ENCODE measurements at regions not wholly inside any gene's neighbourhood (a gene's known extent, or its start where the extent isn't known, plus 50 kb on each side); places are given as distances from the start of the nearest gene placed in this dataset.

DNA sequence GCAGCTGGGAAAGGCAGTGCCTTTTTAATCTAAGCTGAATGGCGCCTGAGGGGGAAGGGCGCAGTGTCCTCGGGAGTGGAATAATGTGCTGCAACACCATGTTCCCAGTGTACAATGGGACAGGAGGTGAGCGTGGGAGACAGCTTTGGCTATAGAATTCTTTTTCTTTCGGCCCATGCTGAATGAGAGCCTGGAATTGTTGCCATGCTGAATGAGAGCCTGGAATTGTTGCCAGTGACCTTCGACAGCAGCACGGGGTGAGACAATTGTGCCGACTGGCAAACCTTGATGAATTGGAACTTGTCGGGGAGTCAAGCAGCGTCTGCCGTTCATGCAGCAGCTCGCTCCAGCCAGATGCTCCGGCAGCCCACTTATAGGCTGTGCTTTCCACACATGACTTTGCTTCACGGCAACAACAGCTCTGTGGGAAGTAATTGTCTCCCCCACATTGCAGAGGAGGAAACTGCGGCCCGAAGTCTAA lies 141.4 kb upstream of the E2F8 start:
- Histone ChIP-seq H3K9ac (ENCODE audit: low read length) (no peak overlapping the region), H3K27ac (ENCODE audit: low read length) (no peak overlapping the region)
- DNase-seq, result no peak

DNA sequence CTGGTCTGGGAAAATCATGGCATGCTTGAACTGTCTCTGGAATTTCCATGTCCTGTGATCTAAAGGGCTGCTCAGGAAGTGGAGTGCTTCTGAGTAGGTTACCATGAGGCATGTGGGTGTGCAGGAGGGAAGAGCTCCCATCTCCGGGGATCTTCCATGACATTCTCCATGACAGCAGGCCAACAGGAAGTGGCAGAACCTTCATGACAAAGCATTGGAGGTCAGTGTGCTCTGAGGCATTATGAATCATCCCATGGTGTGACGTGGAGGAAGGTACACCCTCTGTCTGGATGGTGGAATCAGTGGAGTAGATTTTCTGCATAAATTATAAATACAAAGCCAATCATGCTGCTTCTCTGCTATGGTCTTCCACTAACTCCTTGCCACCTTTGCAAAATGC lies 139.6 kb upstream of the E2F8 start:
- H3K4me3 ChIP-seq (ENCODE audit: low read length), result no peak overlapping the region
- no peaks in the 10 kb centered on the region for H4K20me1 ChIP-seq (ENCODE audit: insufficient read depth, low read depth, low read length)
- H3K9ac ChIP-seq (ENCODE audit: low read length), result no peak overlapping the region
- H3K36me3 ChIP-seq (ENCODE audit: insufficient read depth, low read length), result no peaks in the 10 kb centered on the region
- no peaks in the 10 kb centered on the region for H3K4me1 ChIP-seq (ENCODE audit: low read length)
- H3K27me3 ChIP-seq (ENCODE audit: low read length), result no peaks in the 10 kb centered on the region
- H3K4me2 ChIP-seq (ENCODE audit: low read depth, low read length, poor library complexity, severe bottlenecking), result no peak overlapping the region
- no peak overlapping the region for H3K27ac ChIP-seq (ENCODE audit: low read length)
- H2AFZ ChIP-seq (ENCODE audit: low read length), result no peak overlapping the region
- H3K79me2 ChIP-seq (ENCODE audit: low read length), result no peaks in the 10 kb centered on the region
- no peaks in the 10 kb centered on the region for H3K9me2 ChIP-seq (replicated peaks; ENCODE audit: insufficient read depth, low read length)
- no peaks in the 10 kb centered on the region for H3K9me3 ChIP-seq (ENCODE audit: low read length)
- DNase-seq, result no peak

More for the DNA sequence above, 141.4 kb upstream of the E2F8 start:
- H3K36me3 ChIP-seq (ENCODE audit: insufficient read depth, low read length), result no peaks in the 10 kb centered on the region
- no peaks in the 10 kb centered on the region for H3K27me3 ChIP-seq (ENCODE audit: low read length)
- no peaks in the 10 kb centered on the region for H3K9me2 ChIP-seq (replicated peaks; ENCODE audit: insufficient read depth, low read length)
- no peaks in the 10 kb centered on the region for H3K4me1 ChIP-seq (ENCODE audit: low read length)
- no peak overlapping the region for H2AFZ ChIP-seq (ENCODE audit: low read length)
- no peaks in the 10 kb centered on the region for H4K20me1 ChIP-seq (ENCODE audit: insufficient read depth, low read depth, low read length)
- H3K4me2 ChIP-seq (ENCODE audit: low read depth, low read length, poor library complexity, severe bottlenecking), result no peak overlapping the region
- no peaks in the 10 kb centered on the region for H3K9me3 ChIP-seq (ENCODE audit: low read length)
- H3K4me3 ChIP-seq (ENCODE audit: low read length), result no peak overlapping the region
- no peaks in the 10 kb centered on the region for H3K79me2 ChIP-seq (ENCODE audit: low read length)

GRCh38 chr11:19379465-19379864 lies 138.7 kb upstream of the E2F8 start:
- no peak overlapping the region for H3K27ac ChIP-seq (ENCODE audit: low read length)
- H4K20me1 ChIP-seq (ENCODE audit: insufficient read depth, low read depth, low read length), result no peaks in the 10 kb centered on the region
- no peaks in the 10 kb centered on the region for H3K27me3 ChIP-seq (ENCODE audit: low read length)
- H3K79me2 ChIP-seq (ENCODE audit: low read length), result no peaks in the 10 kb centered on the region
- no peak overlapping the region for H3K4me3 ChIP-seq (ENCODE audit: low read length)
- H3K36me3 ChIP-seq (ENCODE audit: insufficient read depth, low read length), result no peaks in the 10 kb centered on the region
- no peaks in the 10 kb centered on the region for H3K4me1 ChIP-seq (ENCODE audit: low read length)
- no peak for DNase-seq
- no peak overlapping the region for H3K4me2 ChIP-seq (ENCODE audit: low read depth, low read length, poor library complexity, severe bottlenecking)
- no peak overlapping the region for H3K9ac ChIP-seq (ENCODE audit: low read length)
- no peaks in the 10 kb centered on the region for H3K9me3 ChIP-seq (ENCODE audit: low read length)
- H3K9me2 ChIP-seq (replicated peaks; ENCODE audit: insufficient read depth, low read length), result no peaks in the 10 kb centered on the region
- no peak overlapping the region for H2AFZ ChIP-seq (ENCODE audit: low read length)

DNA sequence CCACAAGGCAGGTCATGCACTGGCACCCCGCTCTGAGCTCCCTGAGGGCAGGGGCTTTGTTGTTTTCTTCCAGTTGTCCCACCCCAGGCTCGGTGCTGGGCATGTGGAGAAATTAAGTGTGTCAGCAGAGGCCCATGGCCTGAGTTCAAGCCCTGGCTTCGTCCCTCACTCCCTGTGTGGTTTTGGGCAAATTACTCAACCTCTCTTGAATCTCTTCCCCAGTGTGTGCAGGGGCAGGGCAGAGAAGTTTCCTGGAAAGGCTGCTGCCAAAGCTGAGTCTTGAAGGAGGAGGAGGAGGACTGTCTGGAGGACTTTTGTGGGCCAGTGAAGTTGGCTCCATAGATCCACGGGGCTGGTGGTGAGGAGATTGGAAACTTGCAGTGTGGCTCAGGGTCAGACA lies 138.1 kb upstream of the E2F8 start:
- Histone ChIP-seq H3K9ac (ENCODE audit: low read length) (no peak overlapping the region), H3K9me2 (replicated peaks; ENCODE audit: insufficient read depth, low read length) (no peaks in the 10 kb centered on the region), H2AFZ (ENCODE audit: low read length) (no peak overlapping the region), H3K27me3 (ENCODE audit: low read length) (no peaks in the 10 kb centered on the region), H3K4me2 (ENCODE audit: low read depth, low read length, poor library complexity, severe bottlenecking) (no peak overlapping the region), H4K20me1 (ENCODE audit: insufficient read depth, low read depth, low read length) (no peaks in the 10 kb centered on the region), H3K4me1 (ENCODE audit: low read length) (no peaks in the 10 kb centered on the region), H3K9me3 (ENCODE audit: low read length) (no peaks in the 10 kb centered on the region), H3K4me3 (ENCODE audit: low read length) (no peak overlapping the region), H3K36me3 (ENCODE audit: insufficient read depth, low read length) (no peaks in the 10 kb centered on the region), H3K79me2 (ENCODE audit: low read length) (no peaks in the 10 kb centered on the region), H3K27ac (ENCODE audit: low read length) (no peak overlapping the region)
- DNase-seq, result no peak

DNA sequence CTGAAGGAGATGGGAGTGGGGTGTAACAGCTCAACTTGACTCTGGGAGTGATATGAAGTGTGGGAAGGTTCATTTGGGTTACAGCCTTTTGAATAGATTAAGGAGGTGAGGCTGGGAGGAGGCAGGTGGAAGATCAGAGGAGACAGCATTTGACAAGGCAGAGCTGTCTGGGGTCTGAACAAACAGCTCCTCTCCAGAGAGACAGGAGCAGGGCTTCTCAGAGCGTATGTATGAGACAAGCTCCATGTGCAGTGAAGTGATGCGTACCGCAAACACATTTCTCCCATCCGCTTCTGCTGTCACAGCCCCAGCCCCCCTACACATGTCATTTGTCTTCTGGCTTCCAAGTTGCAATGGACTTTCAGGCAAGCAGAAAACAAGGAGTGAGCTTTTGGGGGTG lies 137.1 kb upstream of the E2F8 start:
- Histone ChIP-seq H3K4me2 (ENCODE audit: low read depth, low read length, poor library complexity, severe bottlenecking) (no peak overlapping the region), H3K36me3 (ENCODE audit: insufficient read depth, low read length) (no peaks in the 10 kb centered on the region), H3K9me2 (replicated peaks; ENCODE audit: insufficient read depth, low read length) (no peaks in the 10 kb centered on the region), H3K27ac (ENCODE audit: low read length) (no peak overlapping the region), H4K20me1 (ENCODE audit: insufficient read depth, low read depth, low read length) (no peaks in the 10 kb centered on the region), H3K79me2 (ENCODE audit: low read length) (no peaks in the 10 kb centered on the region), H2AFZ (ENCODE audit: low read length) (no peak overlapping the region), H3K9ac (ENCODE audit: low read length) (no peak overlapping the region), H3K4me1 (ENCODE audit: low read length) (no peaks in the 10 kb centered on the region), H3K4me3 (ENCODE audit: low read length) (no peak overlapping the region), H3K27me3 (ENCODE audit: low read length) (no peaks in the 10 kb centered on the region), H3K9me3 (ENCODE audit: low read length) (no peaks in the 10 kb centered on the region)
- no peak for DNase-seq

DNA sequence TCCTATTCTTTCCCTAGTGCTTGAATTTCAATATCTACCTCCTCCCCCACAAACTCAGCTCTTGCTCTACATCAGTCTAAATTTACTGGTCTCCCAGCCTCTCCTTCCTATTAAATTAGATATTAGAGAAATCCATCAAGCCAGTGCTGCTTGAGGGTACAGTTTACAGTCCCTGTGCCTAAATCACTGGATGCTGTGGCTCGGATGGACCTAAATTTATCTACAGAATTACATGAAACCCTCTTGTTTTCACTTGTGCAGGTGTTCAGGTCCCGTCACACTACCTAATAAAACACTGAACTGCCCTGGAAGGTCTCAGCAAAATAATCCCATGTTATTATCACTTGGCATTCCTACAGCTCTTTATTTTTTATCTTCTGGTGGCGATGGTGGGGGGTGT lies 134.7 kb upstream of the E2F8 start:
- Histone ChIP-seq H4K20me1 (ENCODE audit: insufficient read depth, low read depth, low read length) (no peaks in the 10 kb centered on the region), H3K4me2 (ENCODE audit: low read depth, low read length, poor library complexity, severe bottlenecking) (no peak overlapping the region), H3K9me3 (ENCODE audit: low read length) (no peaks in the 10 kb centered on the region), H3K9ac (ENCODE audit: low read length) (no peak overlapping the region), H2AFZ (ENCODE audit: low read length) (no peak overlapping the region), H3K36me3 (ENCODE audit: insufficient read depth, low read length) (no peaks in the 10 kb centered on the region), H3K9me2 (replicated peaks; ENCODE audit: insufficient read depth, low read length) (no peaks in the 10 kb centered on the region), H3K4me1 (ENCODE audit: low read length) (no peaks in the 10 kb centered on the region), H3K4me3 (ENCODE audit: low read length) (no peak overlapping the region), H3K27me3 (ENCODE audit: low read length) (no peaks in the 10 kb centered on the region), H3K27ac (ENCODE audit: low read length) (no peak overlapping the region), H3K79me2 (ENCODE audit: low read length) (no peaks in the 10 kb centered on the region)
- DNase-seq, result no peak

DNA sequence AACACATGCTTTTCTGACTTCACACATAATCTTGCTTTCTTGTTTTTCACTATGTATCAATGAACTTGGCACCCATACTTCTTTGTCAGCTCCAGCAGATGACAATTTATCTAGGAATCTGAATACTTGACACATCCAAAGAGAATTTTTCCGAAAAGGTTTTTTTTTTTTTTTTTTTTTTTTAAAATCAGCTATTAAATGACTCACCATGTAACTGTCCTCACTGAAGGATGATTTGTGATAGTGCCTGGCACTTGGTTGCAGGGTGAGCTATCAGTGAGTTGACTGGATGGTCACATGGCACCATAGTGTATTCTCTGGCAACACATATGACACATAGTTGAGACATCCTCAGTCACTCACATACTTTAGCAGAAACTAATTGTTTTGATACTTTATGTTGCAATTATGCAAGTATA lies 133.4 kb upstream of the E2F8 start:
- Histone ChIP-seq H3K4me1 (ENCODE audit: low read length) (peaks cover 8% of the 10 kb centered on the region), H3K79me2 (ENCODE audit: low read length) (no peaks in the 10 kb centered on the region), H2AFZ (ENCODE audit: low read length) (no peak overlapping the region), H3K9me2 (replicated peaks; ENCODE audit: insufficient read depth, low read length) (no peaks in the 10 kb centered on the region), H3K9me3 (ENCODE audit: low read length) (no peaks in the 10 kb centered on the region), H3K36me3 (ENCODE audit: insufficient read depth, low read length) (no peaks in the 10 kb centered on the region), H3K4me3 (ENCODE audit: low read length) (no peak overlapping the region), H4K20me1 (ENCODE audit: insufficient read depth, low read depth, low read length) (no peaks in the 10 kb centered on the region), H3K9ac (ENCODE audit: low read length) (no peak overlapping the region), H3K27me3 (ENCODE audit: low read length) (no peaks in the 10 kb centered on the region), H3K4me2 (ENCODE audit: low read depth, low read length, poor library complexity, severe bottlenecking) (no peak overlapping the region), H3K27ac (ENCODE audit: low read length) (no peak overlapping the region)
- DNase-seq, result no peak

GRCh38 chr11:19372381-19372780 lies 131.6 kb upstream of the E2F8 start:
- H3K36me3 ChIP-seq (ENCODE audit: insufficient read depth, low read length), result no peaks in the 10 kb centered on the region

More at GRCh38 chr11:19372381-19372780, 131.6 kb upstream of the E2F8 start:
- Histone ChIP-seq H3K9me3 (ENCODE audit: low read length) (no peaks in the 10 kb centered on the region), H2AFZ (ENCODE audit: low read length) (no peak overlapping the region), H3K4me3 (ENCODE audit: low read length) (no peak overlapping the region), H3K27ac (ENCODE audit: low read length) (no peak overlapping the region), H3K4me1 (ENCODE audit: low read length) (peaks cover 15% of the 10 kb centered on the region), H3K27me3 (ENCODE audit: low read length) (no peaks in the 10 kb centered on the region), H3K79me2 (ENCODE audit: low read length) (no peaks in the 10 kb centered on the region), H3K4me2 (ENCODE audit: low read depth, low read length, poor library complexity, severe bottlenecking) (no peak overlapping the region), H3K9ac (ENCODE audit: low read length) (no peak overlapping the region), H3K9me2 (replicated peaks; ENCODE audit: insufficient read depth, low read length) (no peaks in the 10 kb centered on the region), H4K20me1 (ENCODE audit: insufficient read depth, low read depth, low read length) (no peaks in the 10 kb centered on the region)
- DNase-seq, result no peak
